A549 (cell line): ENCODE measurements at regions not wholly inside any gene's neighbourhood (a gene's known extent, or its start where the extent isn't known, plus 50 kb on each side); places are given as distances from the start of the nearest gene placed in this dataset.

Experiments
- ATAC-seq, 2 experiments: fragments of 200-7000 bp in 1 of 2; fragments of >200 bp in 1 of 2; cut with Nextera tagmentation in 1 of 2; cut with Tn5 transposase in 1 of 2; 3 replicates each; pipeline versions ENCODE4 v1.8.0 to v1.9.1; 2018 to 2020; ENCODE audit warnings: mild to moderate bottlenecking in 1 of 2, moderate library complexity in 1 of 2
- CTCF ChIA-PET: fragments of 300-600 bp; sonication (Branson Sonifier 250); formaldehyde crosslinking; extraction: SDS; loops from one replicate; lab custom pipeline; 2021; ENCODE audit warnings: antibody characterized with exemption, inconsistent platforms; lab: Yijun Ruan, JAX
- POLR2A ChIA-PET: fragments of 350-600 bp; formaldehyde crosslinking; extraction: SDS; loops from one replicate; lab custom pipeline; 2021; ENCODE audit warnings: antibody characterized with exemption, inconsistent platforms; lab: Yijun Ruan, JAX
- DNase-seq, 2 experiments: peaks; one replicate each; pipeline versions ENCODE4 v3.0.0 to v3.0.0-alpha.2; 2011 to 2016; ENCODE audit warnings: low read depth in 1 of 2, low spot score in 1 of 2
- FAIRE-seq: peaks from 2 replicates; lab custom pipeline; 2011; peaks lifted over from hg19 to GRCh38; lab: Jason Lieb, UNC
- H3K27ac ChIP-seq, 2 experiments: fragments of >200 bp; sonication (Bioruptor Twin); formaldehyde crosslinking; 3 replicates each; pipeline ENCODE4 v1.5.1; 2016 to 2017
- H3K4me1 ChIP-seq: fragments of >200 bp; sonication (Bioruptor Twin); formaldehyde crosslinking; 3 replicates; pipeline ENCODE4 v1.6.1; 2016
- H3K4me2 ChIP-seq: fragments of >200 bp; sonication (Bioruptor Twin); formaldehyde crosslinking; 3 replicates; pipeline ENCODE4 v1.6.1; 2016
- H3K4me3 ChIP-seq: fragments of >200 bp; sonication (Bioruptor Twin); formaldehyde crosslinking; 3 replicates; pipeline ENCODE4 v1.5.1; 2016
- H3K9me3 ChIP-seq: fragments of >200 bp; sonication (Bioruptor Twin); formaldehyde crosslinking; 3 replicates; pipeline ENCODE4 v1.6.1; 2016
- BCL3 ChIP-seq: fragments of >200 bp; sonication (Bioruptor Twin); formaldehyde crosslinking; IDR thresholded peaks from 3 replicates; pipeline ENCODE4 v1.6.1; 2016
- BHLHE40 ChIP-seq: IDR thresholded peaks from 2 replicates; pipeline ENCODE4 v1.6.1; 2012; ENCODE audit warnings: low read depth, low read length, inconsistent platforms
- CBX2 ChIP-seq: fragments of 200-600 bp; sonication (generic); IDR thresholded peaks from 2 replicates; pipeline ENCODE4 v1.6.1; 2016; ENCODE audit warnings: low read depth, mild to moderate bottlenecking, borderline replicate concordance
- CHD2 ChIP-seq: fragments of 150-350 bp; IDR thresholded peaks from 2 replicates; pipeline ENCODE4 v1.6.1; 2014; ENCODE audit warnings: low read length; ENCODE audit not compliant: partially characterized antibody
- CTCF ChIP-seq: fragments of >200 bp; sonication (Bioruptor Twin); formaldehyde crosslinking; IDR thresholded peaks from 3 replicates; pipeline ENCODE4 v1.5.1; 2016
- EHF ChIP-seq: fragments of 250-450 bp; sonication (Bioruptor Pico); IDR thresholded peaks from 2 replicates; pipeline ENCODE4 v1.5.0; 2020; ENCODE audit warnings: mild to moderate bottlenecking
- FOXS1 ChIP-seq: fragments of 250-450 bp; sonication (Bioruptor Pico); IDR thresholded peaks from 2 replicates; pipeline ENCODE4 v1.5.0; 2020; ENCODE audit warnings: mild to moderate bottlenecking, moderate library complexity
- GATA3 ChIP-seq: IDR thresholded peaks from 2 replicates; pipeline ENCODE4 v1.6.1; 2012; ENCODE audit warnings: borderline replicate concordance
- HDAC2 ChIP-seq: fragments of 200-600 bp; sonication (generic); IDR thresholded peaks from 2 replicates; pipeline ENCODE4 v1.6.1; 2016
- HOXA7 ChIP-seq: fragments of 250-450 bp; sonication (Bioruptor Pico); IDR thresholded peaks from 2 replicates; pipeline ENCODE4 v1.5.0; 2020; ENCODE audit warnings: mild to moderate bottlenecking, moderate library complexity
- JUNB ChIP-seq: fragments of >200 bp; sonication (Bioruptor Twin); formaldehyde crosslinking; IDR thresholded peaks from 2 replicates; pipeline ENCODE4 v1.6.1; 2016
- KDM1A ChIP-seq: fragments of 200-600 bp; sonication (generic); IDR thresholded peaks from 2 replicates; pipeline ENCODE4 v1.6.1; 2016; ENCODE audit warnings: low read depth, mild to moderate bottlenecking
- KDM5A ChIP-seq: fragments of 200-600 bp; sonication (generic); IDR thresholded peaks from 2 replicates; pipeline ENCODE4 v1.6.1; 2016; ENCODE audit warnings: antibody characterized with exemption, mild to moderate bottlenecking
- MAFK ChIP-seq: fragments of 450-650 bp; IDR thresholded peaks from 2 replicates; pipeline ENCODE4 v1.6.1; 2014; ENCODE audit not compliant: partially characterized antibody
- MAZ ChIP-seq: fragments of 150-350 bp; IDR thresholded peaks from 2 replicates; pipeline ENCODE4 v1.6.1; 2014; ENCODE audit warnings: antibody characterized with exemption, low read depth, low read length, borderline replicate concordance
- POLR2A ChIP-seq: IDR thresholded peaks from 2 replicates; pipeline ENCODE4 v1.6.1; 2012; ENCODE audit warnings: mild to moderate bottlenecking, low read length
- RNF2 ChIP-seq: fragments of 200-600 bp; sonication (generic); IDR thresholded peaks from 2 replicates; pipeline ENCODE4 v1.6.1; 2016; ENCODE audit warnings: low read depth, mild to moderate bottlenecking, antibody characterized with exemption, moderate library complexity, borderline replicate concordance
- SMC3 ChIP-seq: fragments of >200 bp; sonication (Bioruptor Twin); formaldehyde crosslinking; IDR thresholded peaks from 3 replicates; pipeline ENCODE4 v1.6.1; 2018; ENCODE audit warnings: inconsistent platforms
- TP53 ChIP-seq: fragments of 250-450 bp; sonication (Bioruptor Pico); IDR thresholded peaks from 2 replicates; pipeline ENCODE4 v1.5.0; 2021; ENCODE audit warnings: mild to moderate bottlenecking, moderate library complexity
- USF2 ChIP-seq: fragments of 450-650 bp; IDR thresholded peaks from 2 replicates; pipeline ENCODE4 v1.6.1; 2014; ENCODE audit warnings: antibody characterized with exemption
- ZC3H11A ChIP-seq: fragments of 450-650 bp; IDR thresholded peaks from 2 replicates; pipeline ENCODE4 v1.6.1; 2014; ENCODE audit warnings: antibody characterized with exemption, mild to moderate bottlenecking
- ZSCAN20 ChIP-seq: fragments of 250-450 bp; sonication (Bioruptor Pico); IDR thresholded peaks from 2 replicates; pipeline ENCODE4 v1.8.0; 2022; ENCODE audit warnings: mild to moderate bottlenecking, moderate library complexity
- WGBS: methylation state at CpG from one replicate; pipeline ENCODE4 v1.1.6; 2017; ENCODE audit errors: missing lambda C conversion rate; 5-methylcytosine and 5-hydroxymethylcytosine counted together

- TF ChIP-seq MAFK (no peak), TP53 (CRISPR knock-in tag) (no peak), KDM5A (no peak), CBX2 (no peak), ZC3H11A (no peak), BHLHE40 (no peak), BCL3 (no peak), FOXS1 (CRISPR knock-in tag) (no peak), EHF (CRISPR knock-in tag) (no peak), CTCF (no peak), USF2 (no peak), MAZ (no peak), HOXA7 (no peak), ZSCAN20 (CRISPR knock-in tag) (no peak), POLR2A (no peak), SMC3 (no peak), JUNB (no peak)
- TF ChIP-seq, all 56 proteins: peak for 0
- Histone ChIP-seq H3K27ac (no peak overlapping the region), H3K4me3 (no peak overlapping the region), H3K4me1 (no peaks in the 10 kb centered on the region), H3K4me2 (no peak overlapping the region), H3K9me3 (no peaks in the 10 kb centered on the region)
- WGBS: 86% methylated on average over 1 of the region's 1 CpG
- no peak for FAIRE-seq
- ATAC-seq: no peak
- CTCF ChIA-PET: no interaction called here
- no peak for DNase-seq
- POLR2A ChIA-PET: no interaction called here
Observed at GRCh38 chr4:126860308-126860707, 772.4 kb upstream of the INTU start.

- FAIRE-seq (no peak), DNase-seq (no peak), ATAC-seq (no peak)
- H3K4me2 ChIP-seq: no peak overlapping the region
- ChIA-PET CTCF (no interaction called here), POLR2A (no interaction called here)
- H3K4me1 ChIP-seq: no peaks in the 10 kb centered on the region
- no peaks in the 10 kb centered on the region for H3K9me3 ChIP-seq
- H3K27ac ChIP-seq: no peak overlapping the region
- 39% methylated on average over 2 of the region's 2 CpGs for WGBS
- H3K4me3 ChIP-seq: no peak overlapping the region
- TF ChIP-seq KDM5A (no peak), HDAC2 (no peak), KDM1A (no peak), CHD2 (no peak), CBX2 (no peak), GATA3 (no peak)
Observed at GRCh38 chr4:126869967-126870366, 762.8 kb upstream of the INTU start.

- Histone ChIP-seq H3K4me2 (no peak overlapping the region), H3K4me1 (no peaks in the 10 kb centered on the region), H3K27ac (no peak overlapping the region), H3K9me3 (no peaks in the 10 kb centered on the region), H3K4me3 (no peak overlapping the region)
- TF ChIP-seq RNF2: no peak
- CTCF ChIA-PET: no interaction called here
- POLR2A ChIA-PET: no interaction called here
- DNase-seq (no peak), FAIRE-seq (no peak), ATAC-seq (no peak)
Observed at GRCh38 chr4:126871810-126872209, 760.9 kb upstream of the INTU start.
